K562 (cell line): ENCODE measurements at regions not wholly inside any gene's neighbourhood (a gene's known extent, or its start where the extent isn't known, plus 50 kb on each side); places are given as distances from the start of the nearest gene placed in this dataset.

ENCODE experiments used
- ATAC-seq: fragments of 200-7000 bp; cut with Tn5 transposase; 3 replicates; pipeline ENCODE4 v1.9.1; 2020; ENCODE audit warnings: moderate library complexity
- BruUV-seq: library from RNA; stranded (reverse); fragments of 400-500 nt; replicated peaks from 2 replicates; lab custom pipeline; 2021; lab: Mats Ljungman, UMichigan
- CTCF ChIA-PET: fragments of 300-600 bp; formaldehyde crosslinking; extraction: SDS; loops from one replicate; lab custom pipeline; 2021; ENCODE audit warnings: low intra/inter-chr PET ratio; lab: Yijun Ruan, JAX
- POLR2A ChIA-PET: fragments of 300-600, 350-650 bp; sonication (Branson Sonifier 250); formaldehyde crosslinking; extraction: SDS; loops from one replicate; lab custom pipeline; 2021; ENCODE audit warnings: antibody characterized with exemption, inconsistent platforms; lab: Yijun Ruan, JAX
- DNase-seq, 4 experiments: peaks; one replicate each; pipeline versions ENCODE4 v3.0.0 to v3.0.0-alpha.2; 2011 to 2018; ENCODE audit warnings: low spot score in 3 of 4, mixed read lengths in 3 of 4; ENCODE audit errors: extremely low read depth in 1 of 4
- FAIRE-seq: peaks from 2 replicates; lab custom pipeline; 2011; peaks lifted over from hg19 to GRCh38; lab: Jason Lieb, UNC
- H2AFZ ChIP-seq: 2 replicates; pipeline ENCODE4 v1.6.0; 2011; ENCODE audit warnings: low read depth, low read length, control low read depth, inconsistent platforms
- H3K27ac ChIP-seq: fragments of 200-600 bp; 3 replicates; pipeline ENCODE4 v1.8.0; 2011; ENCODE audit warnings: low read depth, mild to moderate bottlenecking, control low read depth, inconsistent platforms, low read length, moderate library complexity, mixed read lengths; ENCODE audit errors: extremely low read depth
- H3K27me3 ChIP-seq, 2 experiments: fragments of 300-600 bp in 1 of 2; 2 replicates in 1 of 2; 3 replicates in 1 of 2; pipeline versions ENCODE4 v1.6.0 to v1.8.0; 2011; ENCODE audit warnings: inconsistent platforms in 2 of 2, low read length in 2 of 2, mild to moderate bottlenecking in 1 of 2, mixed read lengths in 1 of 2, moderate library complexity in 1 of 2; ENCODE audit not compliant: control insufficient read depth in 2 of 2, insufficient read depth in 2 of 2
- H3K36me3 ChIP-seq: fragments of 300-600 bp; 3 replicates; pipeline ENCODE4 v1.8.0; 2011; ENCODE audit warnings: mild to moderate bottlenecking, low read length, inconsistent platforms; ENCODE audit not compliant: control insufficient read depth, insufficient read depth
- H3K4me1 ChIP-seq, 2 experiments: fragments of 200-600 bp in 1 of 2; replicated peaks in 1 of 2; 2 replicates in 1 of 2; 3 replicates in 1 of 2; pipeline versions ENCODE4 v1.5.1 to v1.8.0; 2011; ENCODE audit warnings: inconsistent platforms in 2 of 2, low read length in 2 of 2, mild to moderate bottlenecking in 1 of 2, mixed read lengths in 1 of 2, moderate library complexity in 1 of 2; ENCODE audit not compliant: control insufficient read depth in 2 of 2, insufficient read depth in 2 of 2
- H3K4me2 ChIP-seq: 2 replicates; pipeline ENCODE4 v1.6.1; 2011; ENCODE audit warnings: low read length, control low read depth, inconsistent platforms, mixed read lengths; ENCODE audit not compliant: insufficient read depth
- H3K4me3 ChIP-seq: fragments of 200-600 bp; sonication (generic), shearing (Covaris generic); 2 replicates; pipeline ENCODE4 v1.5.1; 2016; ENCODE audit warnings: control low read depth, inconsistent platforms
- H3K79me2 ChIP-seq: fragments of 200-600 bp; 3 replicates; pipeline ENCODE4 v1.8.0; 2011; ENCODE audit warnings: low read length, inconsistent platforms; ENCODE audit not compliant: control insufficient read depth, insufficient read depth
- H3K9ac ChIP-seq, 2 experiments: 2 replicates each; pipeline versions ENCODE4 v1.6.0 to v1.6.1; 2011; ENCODE audit warnings: low read depth in 2 of 2, low read length in 2 of 2, control low read depth in 1 of 2, inconsistent platforms in 1 of 2, mild to moderate bottlenecking in 1 of 2, mixed read lengths in 1 of 2; ENCODE audit not compliant: insufficient read depth in 1 of 2
- H3K9me1 ChIP-seq: one replicate; pipeline ENCODE4 v1.6.0; 2011; ENCODE audit warnings: inconsistent platforms, mild to moderate bottlenecking, low read length, moderate library complexity; ENCODE audit not compliant: control insufficient read depth, insufficient read depth
- H3K9me3 ChIP-seq: replicated peaks from 2 replicates; pipeline ENCODE4 v1.5.1; 2011; ENCODE audit warnings: low read depth, low read length, inconsistent platforms; ENCODE audit not compliant: control insufficient read depth, insufficient read depth
- H4K20me1 ChIP-seq: replicated peaks from 2 replicates; pipeline ENCODE4 v1.6.1; 2011; ENCODE audit warnings: low read length, inconsistent platforms, mixed read lengths; ENCODE audit not compliant: control insufficient read depth, insufficient read depth
- FOXP1 ChIP-seq: sonication (generic); formaldehyde crosslinking; IDR thresholded peaks from 2 replicates; pipeline ENCODE4 v1.8.0; 2022; ENCODE audit warnings: mild to moderate bottlenecking, missing genetic modification reagents
- KDM4B ChIP-seq, 2 experiments: fragments of 450-650 bp in 1 of 2; sonication (generic) in 1 of 2; IDR thresholded peaks; 2 replicates each; pipeline ENCODE4 v1.6.1; 2016 to 2017; ENCODE audit warnings: borderline replicate concordance in 2 of 2, antibody characterized with exemption in 1 of 2, low read depth in 1 of 2, mild to moderate bottlenecking in 1 of 2
- RAD51 ChIP-seq: fragments of 450-650 bp; IDR thresholded peaks from 2 replicates; pipeline ENCODE4 v1.7.1; 2016; ENCODE audit warnings: low read depth, mild to moderate bottlenecking, borderline replicate concordance
- RBM17 ChIP-seq: fragments of 200-400 bp; formaldehyde crosslinking; IDR thresholded peaks from 2 replicates; pipeline ENCODE4 v1.6.1; 2017; ENCODE audit warnings: low read depth, mild to moderate bottlenecking, low read length, borderline replicate concordance
- XRCC5 ChIP-seq: fragments of 200-400 bp; formaldehyde crosslinking; IDR thresholded peaks from 2 replicates; pipeline ENCODE4 v1.6.1; 2017; ENCODE audit warnings: low read depth, mild to moderate bottlenecking, low read length
- ZNF583 ChIP-seq: fragments of 250-450 bp; sonication (Bioruptor Pico); IDR thresholded peaks from 2 replicates; pipeline ENCODE4 v1.4.0; 2020
- ZNF75A ChIP-seq: fragments of 450-650 bp; formaldehyde crosslinking; IDR thresholded peaks from 2 replicates; pipeline ENCODE4 v1.4.0; 2020; ENCODE audit warnings: mild to moderate bottlenecking
- WGBS: fragments of 100-300 bp; shearing (Covaris generic); methylation state at CpG from one replicate; pipeline ENCODE4 v1.1.6; 2016; ENCODE audit warnings: low coverage, mixed read lengths; ENCODE audit not compliant: insufficient coverage; ENCODE audit errors: missing lambda C conversion rate; 5-methylcytosine and 5-hydroxymethylcytosine counted together
- in situ Hi-C: fragments of 300-500 bp; cut with MboI; formaldehyde crosslinking; loops from 4 replicates; pipeline ENCODE4 v1.15.0; 2018; ENCODE audit warnings: inconsistent platforms, mixed read lengths
- intact Hi-C: fragments of 100-400 bp; cut with micrococcal nuclease; formaldehyde crosslinking; loops from 2 replicates; pipeline ENCODE4 v1.14.2; 2022
- TF ChIP-seq, protein P1 (sequence below): fragments of 450-650 bp; formaldehyde crosslinking; IDR thresholded peaks from 2 replicates; pipeline ENCODE4 v1.4.0; 2020; ENCODE audit warnings: mild to moderate bottlenecking, moderate library complexity

- TF ChIP-seq, protein P1, sequence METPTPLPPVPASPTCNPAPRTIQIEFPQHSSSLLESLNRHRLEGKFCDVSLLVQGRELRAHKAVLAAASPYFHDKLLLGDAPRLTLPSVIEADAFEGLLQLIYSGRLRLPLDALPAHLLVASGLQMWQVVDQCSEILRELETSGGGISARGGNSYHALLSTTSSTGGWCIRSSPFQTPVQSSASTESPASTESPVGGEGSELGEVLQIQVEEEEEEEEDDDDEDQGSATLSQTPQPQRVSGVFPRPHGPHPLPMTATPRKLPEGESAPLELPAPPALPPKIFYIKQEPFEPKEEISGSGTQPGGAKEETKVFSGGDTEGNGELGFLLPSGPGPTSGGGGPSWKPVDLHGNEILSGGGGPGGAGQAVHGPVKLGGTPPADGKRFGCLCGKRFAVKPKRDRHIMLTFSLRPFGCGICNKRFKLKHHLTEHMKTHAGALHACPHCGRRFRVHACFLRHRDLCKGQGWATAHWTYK, result no peak
- TF ChIP-seq ZNF75A (CRISPR knock-in tag), result no peak
- TF ChIP-seq RAD51, result no peak
- TF ChIP-seq ZNF583 (CRISPR knock-in tag), result no peak
- no peak for TF ChIP-seq FOXP1 (CRISPR knock-in tag)
- no peak for TF ChIP-seq XRCC5
- no peak for TF ChIP-seq RBM17
- TF ChIP-seq, all 486 proteins: peak for 0
Measured at GRCh38 chr22:48600681-48601080, 1227.0 kb downstream of the BRD1 start (continued).

GRCh38 chr22:48600171-48600570 is 1227.5 kb downstream of the BRD1 start:
- Histone ChIP-seq H3K4me3 (no peak overlapping the region), H3K9me1 (no peaks in the 10 kb centered on the region), H4K20me1 (no peaks in the 10 kb centered on the region), H3K36me3 (no peaks in the 10 kb centered on the region), H3K9ac (no peak overlapping the region), H3K27ac (no peak overlapping the region), H3K79me2 (no peaks in the 10 kb centered on the region), H2AFZ (no peak overlapping the region), H3K27me3 (peaks cover 0 to 5% of the 10 kb centered on the region in 2 experiments; a peak in 1 of 5 replicates), H3K4me1 (no peaks in the 10 kb centered on the region), H3K9me3 (no peaks in the 10 kb centered on the region; the same call in 1 of the 2 replicates), H3K4me2 (no peak overlapping the region)
- no TSS peak for BruUV-seq
- ChIA-PET CTCF (no interaction called here), POLR2A (interaction anchor here (0.7 kb wide), 1 partner anchor 66 kb away, joined by 3 read pairs; no protein-coding TSS in a partner anchor)
- 0% methylated on average over 8 of the region's 17 CpGs for WGBS
- no peak for TF ChIP-seq KDM4B (IDR thresholded peaks at IDR 0.05; ENCODE audit: borderline replicate concordance in 2 of 2, low read depth in 1 of 2)
- FAIRE-seq (no peak), ATAC-seq (no peak), DNase-seq (no peak)
- intact Hi-C loops, result no loop called here
- in situ Hi-C loops, result no loop called here
